Retinal pigment epithelial cell (primary cell): ENCODE measurements at regions not wholly inside any gene's neighbourhood (a gene's known extent, or its start where the extent isn't known, plus 50 kb on each side); places are given as distances from the start of the nearest gene placed in this dataset.

ENCODE experiments used
- DNase-seq: peaks from one replicate; pipeline ENCODE4 v3.0.0-alpha.2; 2010; ENCODE audit warnings: low read depth
- H3K4me3 ChIP-seq: 2 replicates; pipeline ENCODE4 v1.5.1; 2011; ENCODE audit warnings: mild to moderate bottlenecking, low read length, control low read depth, moderate library complexity
- TF ChIP-seq, protein P1 (sequence below): conservative IDR thresholded peaks from 2 replicates; pipeline ENCODE4 v1.5.1; 2011; ENCODE audit warnings: low read depth, low read length, control low read depth, inconsistent platforms

DNA sequence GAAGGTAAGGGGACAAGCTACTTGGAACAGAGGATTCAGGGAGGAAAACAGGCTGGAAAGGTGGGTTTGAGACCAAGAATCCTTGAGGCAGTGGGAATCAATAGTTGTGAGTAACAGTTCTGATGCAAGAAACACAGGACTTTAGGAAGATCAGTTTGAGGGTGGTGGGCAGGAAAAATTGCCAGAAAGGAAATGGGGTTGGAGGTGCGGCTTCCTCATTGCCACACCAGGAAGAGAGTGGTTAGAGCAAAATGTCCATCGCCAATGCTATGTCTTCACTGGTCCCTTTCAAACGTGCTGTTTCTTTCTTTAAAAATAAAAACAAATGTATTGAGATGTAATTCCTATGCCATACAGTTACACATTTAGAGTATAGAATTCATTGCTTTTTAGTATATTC is 57.1 kb upstream of the NOCT start:
- no peak for DNase-seq
- TF ChIP-seq, protein P1, sequence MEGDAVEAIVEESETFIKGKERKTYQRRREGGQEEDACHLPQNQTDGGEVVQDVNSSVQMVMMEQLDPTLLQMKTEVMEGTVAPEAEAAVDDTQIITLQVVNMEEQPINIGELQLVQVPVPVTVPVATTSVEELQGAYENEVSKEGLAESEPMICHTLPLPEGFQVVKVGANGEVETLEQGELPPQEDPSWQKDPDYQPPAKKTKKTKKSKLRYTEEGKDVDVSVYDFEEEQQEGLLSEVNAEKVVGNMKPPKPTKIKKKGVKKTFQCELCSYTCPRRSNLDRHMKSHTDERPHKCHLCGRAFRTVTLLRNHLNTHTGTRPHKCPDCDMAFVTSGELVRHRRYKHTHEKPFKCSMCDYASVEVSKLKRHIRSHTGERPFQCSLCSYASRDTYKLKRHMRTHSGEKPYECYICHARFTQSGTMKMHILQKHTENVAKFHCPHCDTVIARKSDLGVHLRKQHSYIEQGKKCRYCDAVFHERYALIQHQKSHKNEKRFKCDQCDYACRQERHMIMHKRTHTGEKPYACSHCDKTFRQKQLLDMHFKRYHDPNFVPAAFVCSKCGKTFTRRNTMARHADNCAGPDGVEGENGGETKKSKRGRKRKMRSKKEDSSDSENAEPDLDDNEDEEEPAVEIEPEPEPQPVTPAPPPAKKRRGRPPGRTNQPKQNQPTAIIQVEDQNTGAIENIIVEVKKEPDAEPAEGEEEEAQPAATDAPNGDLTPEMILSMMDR, result no peak

DNA sequence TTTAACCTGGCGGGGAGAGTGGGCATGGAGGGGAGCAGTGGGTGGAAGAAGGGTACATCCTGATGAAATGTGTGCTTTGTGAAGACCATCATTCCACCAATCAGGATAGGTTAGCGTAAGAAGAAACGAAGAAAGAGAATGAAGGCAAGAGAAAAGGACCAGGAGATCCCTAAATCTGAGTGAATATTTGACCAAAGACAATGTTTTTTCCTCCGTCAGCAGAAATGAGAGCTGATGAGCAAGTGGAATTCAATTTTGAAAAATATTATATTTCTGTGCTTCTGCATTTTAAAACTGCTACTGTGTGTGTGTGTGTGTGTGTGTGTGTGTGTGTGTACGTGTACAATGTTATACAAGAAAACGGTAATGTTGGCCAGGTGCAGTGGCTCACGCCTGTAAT is 58.3 kb upstream of the NOCT start:
- H3K4me3 ChIP-seq, result no peak overlapping the region
- TF ChIP-seq, protein P1, result no peak
- no peak for DNase-seq

More for the DNA sequence above, 57.1 kb upstream of the NOCT start:
- no peak overlapping the region for H3K4me3 ChIP-seq

DNA sequence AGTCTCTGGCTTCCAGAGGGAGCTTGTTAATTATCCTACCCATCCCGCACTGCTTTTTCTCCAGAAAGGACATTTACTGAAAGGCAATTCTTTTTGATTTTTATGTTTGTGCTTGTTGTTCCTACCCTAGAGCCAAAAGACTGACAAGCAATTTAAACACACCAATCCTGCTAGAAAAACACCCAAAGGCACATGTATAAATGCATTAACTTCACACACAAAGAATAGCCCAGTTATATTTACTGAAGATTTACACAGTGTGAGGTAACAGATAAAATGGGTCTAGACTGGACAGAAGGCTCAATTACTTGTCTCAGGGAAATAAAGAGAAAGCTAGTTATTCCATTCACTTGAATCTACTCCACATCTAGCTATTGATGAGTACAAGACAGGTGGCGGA is 61.2 kb upstream of the NOCT start:
- DNase-seq, result no peak
- TF ChIP-seq, protein P1, result no peak
- H3K4me3 ChIP-seq, result no peak overlapping the region

DNA sequence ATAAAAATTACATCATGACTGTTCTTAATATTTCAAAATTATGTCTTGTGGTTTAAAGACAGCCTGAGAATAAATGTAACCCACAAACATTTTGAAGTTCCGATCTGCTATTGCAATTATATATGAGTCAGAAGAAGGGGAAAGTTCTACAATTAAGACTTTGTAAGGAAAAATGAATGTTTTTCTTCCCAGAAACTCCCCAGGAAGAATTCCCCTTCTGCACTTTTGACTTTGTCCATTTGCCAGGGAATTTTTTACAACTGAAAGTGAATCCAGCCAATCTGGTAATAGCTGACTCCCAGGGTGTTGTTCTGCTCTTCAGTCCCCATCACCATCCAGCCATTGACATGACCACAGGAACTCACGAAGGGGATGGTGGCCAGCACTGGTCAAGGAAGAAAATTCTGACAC is 61.6 kb upstream of the NOCT start:
- H3K4me3 ChIP-seq, result no peak overlapping the region
- TF ChIP-seq, protein P1, result no peak
- peak; percentile 58 for DNase-seq

DNA sequence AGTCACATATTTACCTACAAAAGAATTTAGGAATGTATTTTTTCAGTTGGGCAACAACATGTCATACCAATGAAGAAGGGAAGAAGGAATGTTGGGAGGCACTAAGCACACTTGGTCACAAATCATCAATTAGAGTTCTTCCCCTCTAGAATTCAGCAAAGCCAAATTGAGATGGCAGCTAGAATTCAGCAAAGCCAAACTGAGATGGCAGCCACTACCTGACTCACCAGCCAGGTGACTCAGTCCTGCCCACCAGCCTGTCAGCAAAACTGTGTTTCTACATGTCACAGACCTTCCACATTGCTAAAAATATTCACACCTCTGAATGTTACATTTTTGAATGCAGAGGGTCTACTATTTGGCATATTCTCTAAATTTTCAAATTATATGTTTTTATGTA is 63.2 kb upstream of the NOCT start:
- TF ChIP-seq, protein P1, result no peak
- H3K4me3 ChIP-seq, result no peak overlapping the region
- peak; percentile 12 for DNase-seq

DNA sequence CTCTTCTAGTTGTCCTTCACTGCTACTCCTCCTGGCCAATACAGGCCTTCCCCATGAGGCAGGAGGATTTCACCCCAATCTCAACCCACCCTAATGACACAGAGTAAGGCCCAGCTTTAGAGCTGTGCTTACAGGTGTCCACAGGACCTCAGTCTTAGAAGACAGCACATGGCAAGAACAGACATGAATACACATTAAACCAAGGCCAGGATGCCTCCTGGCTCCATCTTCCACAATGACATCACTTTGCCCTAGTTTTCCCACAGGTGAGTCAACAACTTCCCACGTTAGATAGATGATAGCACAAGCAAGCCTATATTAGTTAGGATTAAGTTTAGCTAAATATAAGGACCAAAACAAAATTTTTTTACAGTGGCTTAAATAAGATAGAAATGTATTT is 63.8 kb upstream of the NOCT start:
- DNase-seq, result no peak
- TF ChIP-seq, protein P1, result no peak
- H3K4me3 ChIP-seq, result no peak overlapping the region

DNA sequence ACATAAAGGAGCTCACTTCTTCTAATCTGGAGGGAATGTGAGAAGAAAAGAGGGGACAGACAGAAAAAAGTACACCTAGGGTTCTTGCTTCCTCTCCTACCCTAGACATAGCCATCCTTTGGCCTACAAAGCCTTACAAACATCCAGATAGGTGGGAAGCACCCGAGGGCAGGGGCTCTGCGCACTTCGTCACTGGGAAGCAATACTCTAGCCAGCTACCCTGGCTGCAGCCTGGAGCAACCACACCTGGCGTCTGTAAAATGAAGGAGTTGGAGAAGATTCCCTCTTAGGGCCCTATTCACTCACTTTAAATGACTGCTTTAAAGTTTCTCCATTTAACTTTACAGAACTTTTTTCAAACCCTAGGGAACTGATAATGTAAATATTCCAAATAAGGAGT is 65.7 kb upstream of the NOCT start:
- no peak overlapping the region for H3K4me3 ChIP-seq
- TF ChIP-seq, protein P1, result no peak

More for the DNA sequence above, 65.7 kb upstream of the NOCT start:
- DNase-seq, result no peak
